SKM-1 (cell line): ENCODE measurements at regions not wholly inside any gene's neighbourhood (a gene's known extent, or its start where the extent isn't known, plus 50 kb on each side); places are given as distances from the start of the nearest gene placed in this dataset.

Experiments used
- DNase-seq: peaks from one replicate; lab custom pipeline; 2025; ENCODE audit not compliant: unreplicated experiment; lab: John Stamatoyannopoulos, UW

DNA sequence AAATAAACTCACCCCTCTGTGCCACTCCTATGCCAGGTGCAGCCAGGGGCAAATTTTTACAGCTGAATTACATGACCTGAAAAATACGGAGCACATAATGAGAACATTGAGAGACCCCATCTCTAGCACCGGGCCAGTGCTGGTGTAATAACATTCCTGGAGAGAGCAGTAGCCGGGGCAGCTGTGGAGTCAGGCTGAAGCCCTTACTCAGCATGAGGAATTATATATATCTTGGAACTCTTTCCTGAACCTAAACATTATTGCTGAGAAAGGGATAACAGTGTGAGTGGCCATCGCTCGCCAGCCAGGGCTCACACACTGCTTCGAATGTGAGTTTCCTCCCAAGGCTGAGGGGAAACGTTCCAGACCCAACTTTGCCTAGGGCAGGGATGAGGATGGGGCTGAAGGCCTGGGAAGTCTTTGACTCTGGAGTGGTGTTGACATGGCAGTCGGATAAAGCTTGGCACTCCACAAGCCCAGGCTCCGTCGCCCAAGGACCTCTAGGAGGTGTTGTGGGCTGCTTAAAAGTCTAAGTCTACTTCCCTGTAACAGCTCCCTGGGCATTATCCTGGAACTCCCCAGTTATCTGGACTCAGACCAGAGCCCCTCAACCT lies 269.8 kb downstream of the CDC5L start:
- no peak for DNase-seq

GRCh38 chr6:44658571-44658970 lies 271.1 kb downstream of the CDC5L start:
- DNase-seq, result no peak

GRCh38 chr6:44659726-44660125 lies 272.2 kb downstream of the CDC5L start:
- DNase-seq, result no peak

DNA sequence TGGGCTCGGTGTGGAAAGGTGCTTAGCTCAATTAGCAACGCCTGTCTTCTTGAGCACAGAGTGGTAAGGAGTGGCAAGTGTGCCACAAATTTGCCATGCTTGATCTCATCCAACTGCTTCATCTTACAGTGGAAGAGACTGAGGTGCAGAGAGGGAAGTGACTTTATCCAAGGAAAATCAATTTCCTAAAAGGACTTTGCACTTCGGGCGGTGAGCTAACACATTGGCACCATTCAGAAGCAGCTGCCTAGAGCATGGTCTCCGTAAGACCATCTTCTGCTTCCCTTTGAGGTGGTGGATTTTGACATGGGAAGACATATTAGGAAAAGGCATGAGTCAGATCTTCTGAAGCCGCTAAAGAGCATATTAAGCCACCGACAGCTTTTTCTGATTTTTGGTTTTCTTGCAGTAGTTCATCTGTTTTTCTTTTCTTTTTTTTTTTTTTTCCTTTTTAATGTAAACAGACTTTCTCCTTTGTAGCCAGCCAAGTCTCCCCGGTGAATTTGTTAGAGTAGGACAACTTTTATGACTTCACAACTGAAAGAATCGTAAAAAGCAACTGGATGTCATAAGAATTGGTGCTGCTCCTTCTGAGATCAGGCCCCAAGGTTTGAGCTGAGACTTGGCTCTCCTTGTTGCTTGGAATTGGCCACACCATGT lies 273.2 kb downstream of the CDC5L start:
- no peak for DNase-seq

GRCh38 chr6:44661221-44662008 lies 273.9 kb downstream of the CDC5L start:
- DNase-seq, result no peak

- DNase-seq, result no peak
These were observed 275.1 kb downstream of the CDC5L start for GRCh38 chr6:44662461-44663121.

DNA sequence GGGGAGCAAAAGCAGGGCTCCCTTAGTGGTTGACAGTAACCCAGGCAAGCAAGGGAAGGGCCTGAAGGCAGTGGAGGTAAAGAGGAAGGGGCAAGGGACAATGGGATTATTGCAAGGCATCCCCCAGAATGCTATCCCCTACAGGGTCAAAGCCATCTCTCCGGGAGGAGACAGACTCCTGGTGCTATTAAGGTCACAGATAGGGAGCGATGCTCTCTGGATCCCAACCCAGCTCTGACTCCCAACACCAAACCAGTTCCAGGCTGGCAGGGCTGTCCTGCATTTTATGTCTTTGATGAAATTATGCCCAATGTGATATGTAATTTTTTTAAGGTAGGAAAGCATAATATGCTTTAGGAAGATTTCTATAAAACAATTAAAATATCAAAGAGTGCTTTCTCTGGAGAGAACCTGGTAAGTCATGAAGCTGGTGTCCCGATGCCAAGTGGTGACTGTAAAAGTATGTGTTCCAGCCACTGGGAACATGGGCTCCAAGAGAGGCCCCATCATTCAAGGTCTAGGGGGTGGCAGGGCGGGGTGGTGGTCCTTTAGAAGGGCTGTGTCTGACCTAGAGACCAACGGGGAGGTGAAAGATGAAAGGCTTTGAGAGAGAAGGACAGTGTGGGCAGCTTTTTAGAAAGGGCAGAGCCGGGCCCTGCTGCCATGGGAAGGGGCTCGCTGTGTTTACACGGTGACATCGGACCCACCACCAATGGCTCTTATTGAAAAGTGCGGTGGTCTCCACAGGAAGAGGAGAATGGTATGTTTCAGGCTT lies 276.5 kb downstream of the CDC5L start:
- DNase-seq, result no peak

GRCh38 chr6:44664716-44665115 lies 277.2 kb downstream of the CDC5L start:
- DNase-seq, result no peak

GRCh38 chr6:44665143-44665542 lies 277.6 kb downstream of the CDC5L start:
- DNase-seq, result no peak

DNA sequence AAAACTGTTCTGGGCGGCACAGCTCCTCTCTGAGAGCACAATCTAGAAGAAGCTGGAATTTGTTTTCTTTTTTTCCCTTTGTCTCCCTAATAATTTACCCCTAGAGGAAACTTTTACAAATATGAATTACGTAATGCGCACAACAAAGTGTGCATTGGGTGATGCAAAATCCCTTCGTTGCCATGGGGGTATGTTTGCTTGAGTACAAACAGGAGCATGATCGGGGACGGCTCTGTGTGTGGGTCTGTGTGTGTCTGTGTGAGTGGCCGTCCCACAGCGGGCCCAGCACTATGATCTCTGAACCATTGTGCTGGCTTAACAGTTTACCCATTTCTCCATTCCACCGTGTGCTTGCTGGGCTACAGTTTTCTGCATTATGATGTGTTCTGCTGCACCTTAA lies 278.2 kb downstream of the CDC5L start:
- DNase-seq, result no peak

DNA sequence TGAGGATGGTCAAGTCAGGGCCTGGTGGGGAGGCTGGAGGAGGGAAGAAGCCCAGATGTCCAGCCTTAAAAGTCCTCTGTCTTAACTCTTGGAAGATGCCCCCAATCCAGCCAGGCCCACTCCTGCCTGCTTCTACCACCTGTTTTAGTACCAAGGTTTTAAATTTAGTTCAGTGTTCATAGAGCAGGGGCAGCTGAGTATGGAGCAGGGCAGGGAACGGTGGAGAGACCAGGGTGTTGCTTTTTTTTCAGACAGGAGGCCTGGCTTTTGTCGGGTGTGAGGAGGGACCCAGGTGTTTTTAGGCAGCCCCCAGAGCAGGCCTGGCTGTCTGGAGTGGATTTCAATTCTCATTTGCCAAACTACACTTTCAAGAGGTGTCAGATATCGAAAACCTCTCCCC lies 278.8 kb downstream of the CDC5L start:
- no peak for DNase-seq

DNA sequence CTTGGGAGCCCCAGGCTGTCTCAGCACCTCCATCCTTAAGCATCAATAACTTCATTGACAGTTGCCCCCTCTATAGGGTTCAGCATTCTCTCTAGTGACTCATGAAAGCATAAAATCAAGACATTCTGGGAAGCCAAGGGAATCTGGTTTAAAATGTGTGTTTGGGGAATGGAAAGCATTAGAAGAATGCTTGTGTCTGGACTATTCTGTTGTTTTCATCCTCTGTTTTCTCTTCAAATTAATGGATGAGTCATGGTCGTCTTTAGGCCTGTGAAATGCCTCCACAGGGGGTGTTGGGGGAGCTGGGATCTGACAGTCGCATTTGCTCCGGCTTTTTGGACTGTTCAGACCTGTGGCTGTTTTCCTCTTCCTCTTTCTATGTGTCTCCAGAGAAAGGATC lies 279.7 kb downstream of the CDC5L start:
- no peak for DNase-seq

GRCh38 chr6:44667668-44668390 lies 280.3 kb downstream of the CDC5L start:
- DNase-seq, result no peak

GRCh38 chr6:44668391-44668930 lies 281.0 kb downstream of the CDC5L start:
- DNase-seq, result no peak

GRCh38 chr6:44668976-44669934 lies 281.7 kb downstream of the CDC5L start:
- no peak for DNase-seq

GRCh38 chr6:44670146-44670545 lies 282.6 kb downstream of the CDC5L start:
- no peak for DNase-seq

DNA sequence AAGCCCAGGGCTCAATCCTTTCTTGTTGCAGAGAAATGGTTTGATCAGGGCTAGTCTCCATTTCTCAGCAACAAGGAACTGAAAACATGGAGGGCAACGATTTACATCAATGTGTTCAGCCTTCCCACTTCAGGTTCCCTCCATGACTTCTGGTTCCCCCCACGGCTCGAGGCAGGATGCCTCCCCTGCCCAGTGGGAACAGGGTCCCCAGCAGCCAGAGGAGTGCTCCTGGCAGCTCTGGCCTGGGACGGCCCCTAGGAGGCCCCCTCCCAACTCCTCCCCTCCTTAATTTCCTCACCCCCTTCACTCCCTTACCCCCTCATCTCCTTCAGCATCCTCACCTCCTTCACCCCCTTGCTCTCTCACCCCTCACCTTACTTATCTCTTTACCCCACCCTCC lies 283.8 kb downstream of the CDC5L start:
- DNase-seq, result no peak

- DNase-seq, result no peak
These were observed 284.6 kb downstream of the CDC5L start for GRCh38 chr6:44672086-44672485.

DNA sequence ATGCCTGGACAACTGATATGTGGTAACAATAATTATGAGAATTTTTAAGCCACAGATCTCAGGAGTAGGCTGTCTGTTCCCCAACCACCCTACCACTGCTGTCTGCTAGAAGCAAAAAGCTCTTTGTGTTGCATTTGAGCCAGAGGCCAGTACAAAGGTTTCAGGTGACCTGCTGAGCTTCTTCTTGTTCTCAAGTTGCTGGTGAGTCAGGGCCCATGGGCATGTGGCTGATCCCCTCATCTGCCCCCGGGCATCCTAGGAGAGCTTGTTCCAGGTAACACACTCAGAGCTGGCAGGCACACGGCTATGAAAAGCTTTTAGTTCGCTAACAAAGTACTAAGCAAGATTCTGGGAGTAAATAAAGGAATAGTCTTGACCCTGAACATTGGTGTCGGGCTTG lies 285.3 kb downstream of the CDC5L start:
- no peak for DNase-seq
